ENCODE measurements at regions not wholly inside any gene's neighbourhood (a gene's known extent, or its start where the extent isn't known, plus 50 kb on each side); places are given as distances from the start of the nearest gene placed in this dataset.

- no peak for TF ChIP-seq CTCF (IDR thresholded peaks at IDR 0.05)
- TF ChIP-seq POLR2A (IDR thresholded peaks at IDR 0.05): no peak
- no peaks in the 10 kb centered on the region for H3K36me3 ChIP-seq
- no peak for DNase-seq
- no peaks in the 10 kb centered on the region for H3K4me1 ChIP-seq
- no peaks in the 10 kb centered on the region for H3K27me3 ChIP-seq
- H3K4me3 ChIP-seq: no peak overlapping the region
- H3K27ac ChIP-seq: no peak overlapping the region
- no peaks in the 10 kb centered on the region for H3K9me3 ChIP-seq
Observed at GRCh38 chr1:117783606-117784396, 145.6 kb downstream of the GDAP2 start.

DNA sequence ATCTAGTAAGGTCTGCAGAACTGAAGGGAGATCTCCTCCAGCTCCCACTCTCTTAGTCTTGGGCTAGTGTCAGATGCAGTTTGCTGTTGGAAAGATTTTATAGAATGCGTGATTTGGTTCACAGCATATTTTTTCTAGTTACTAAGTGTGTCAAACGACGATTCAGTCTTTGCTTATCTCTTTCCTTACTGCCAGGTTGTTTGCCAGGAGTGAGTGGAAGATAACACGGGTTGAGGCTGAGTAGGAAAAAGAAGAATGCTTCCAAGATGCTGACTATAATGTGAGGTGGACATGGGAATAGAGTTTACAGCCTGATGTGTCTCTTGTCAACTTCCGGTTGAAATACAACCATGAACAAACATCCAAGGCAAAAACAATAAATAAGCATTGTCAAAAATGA lies 141.4 kb downstream of the GDAP2 start:
- Histone ChIP-seq H3K4me3 (no peak overlapping the region), H3K27ac (no peak overlapping the region), H3K9me3 (no peaks in the 10 kb centered on the region), H3K36me3 (no peaks in the 10 kb centered on the region), H3K27me3 (no peaks in the 10 kb centered on the region), H3K4me1 (no peaks in the 10 kb centered on the region)
- DNase-seq: no peak
- no peak for TF ChIP-seq CTCF (IDR thresholded peaks at IDR 0.05)
- no peak for TF ChIP-seq POLR2A (IDR thresholded peaks at IDR 0.05)

GRCh38 chr1:117793413-117793812 lies 136.0 kb downstream of the GDAP2 start:
- Histone ChIP-seq H3K4me1 (no peaks in the 10 kb centered on the region), H3K4me3 (no peak overlapping the region), H3K27me3 (no peaks in the 10 kb centered on the region), H3K9me3 (no peaks in the 10 kb centered on the region), H3K27ac (no peak overlapping the region), H3K36me3 (no peaks in the 10 kb centered on the region)
- TF ChIP-seq POLR2A (IDR thresholded peaks at IDR 0.05): no peak
- no peak for TF ChIP-seq CTCF (IDR thresholded peaks at IDR 0.05)
- DNase-seq: no peak

GRCh38 chr1:117794073-117794472 lies 135.3 kb downstream of the GDAP2 start:
- no peaks in the 10 kb centered on the region for H3K27me3 ChIP-seq
- DNase-seq: no peak
- TF ChIP-seq CTCF (IDR thresholded peaks at IDR 0.05): no peak
- TF ChIP-seq POLR2A (IDR thresholded peaks at IDR 0.05): no peak
- H3K4me1 ChIP-seq: no peaks in the 10 kb centered on the region
- no peak overlapping the region for H3K4me3 ChIP-seq
- H3K27ac ChIP-seq: no peak overlapping the region
- H3K9me3 ChIP-seq: no peaks in the 10 kb centered on the region
- H3K36me3 ChIP-seq: no peaks in the 10 kb centered on the region

- H3K36me3 ChIP-seq: no peaks in the 10 kb centered on the region
- no peak overlapping the region for H3K4me3 ChIP-seq
- no peaks in the 10 kb centered on the region for H3K27me3 ChIP-seq
- no peaks in the 10 kb centered on the region for H3K4me1 ChIP-seq
- H3K27ac ChIP-seq: no peak overlapping the region
- TF ChIP-seq POLR2A (IDR thresholded peaks at IDR 0.05): no peak
- TF ChIP-seq CTCF (IDR thresholded peaks at IDR 0.05): no peak
- DNase-seq: no peak
- no peaks in the 10 kb centered on the region for H3K9me3 ChIP-seq
Observed at GRCh38 chr1:117795190-117795589, 134.2 kb downstream of the GDAP2 start.
